HuH-7 (cell line): ENCODE measurements at regions not wholly inside any gene's neighbourhood (a gene's known extent, or its start where the extent isn't known, plus 50 kb on each side); places are given as distances from the start of the nearest gene placed in this dataset.

ENCODE experiments used
- DNase-seq: peaks from one replicate; pipeline ENCODE4 v3.0.0; 2011; ENCODE audit warnings: low spot score

DNA sequence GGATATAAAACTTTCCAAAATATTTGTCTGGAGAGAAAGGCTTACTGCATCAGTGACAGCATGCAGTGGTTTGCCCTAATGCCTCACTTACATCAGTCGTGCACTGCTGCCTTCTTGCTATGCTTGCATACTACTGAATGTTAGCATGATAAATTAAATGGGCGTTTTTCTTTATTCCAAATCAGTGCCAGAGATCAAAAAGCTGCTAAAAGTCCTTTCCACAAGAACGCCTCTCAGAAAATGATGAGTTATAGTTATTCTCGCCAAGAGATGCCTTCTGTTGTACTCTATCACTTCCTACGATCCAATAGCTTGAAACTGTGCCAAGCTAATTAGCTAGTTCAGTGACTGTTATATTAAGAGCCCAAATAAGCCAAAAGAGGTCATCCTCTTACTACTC, 345.8 kb upstream of the ROBO2 start:
- DNase-seq: no peak

GRCh38 chr3:76698136-76698706, 341.7 kb upstream of the ROBO2 start:
- DNase-seq: no peak

- DNase-seq: no peak
These were observed 340.1 kb upstream of the ROBO2 start for GRCh38 chr3:76699846-76700245.

DNA sequence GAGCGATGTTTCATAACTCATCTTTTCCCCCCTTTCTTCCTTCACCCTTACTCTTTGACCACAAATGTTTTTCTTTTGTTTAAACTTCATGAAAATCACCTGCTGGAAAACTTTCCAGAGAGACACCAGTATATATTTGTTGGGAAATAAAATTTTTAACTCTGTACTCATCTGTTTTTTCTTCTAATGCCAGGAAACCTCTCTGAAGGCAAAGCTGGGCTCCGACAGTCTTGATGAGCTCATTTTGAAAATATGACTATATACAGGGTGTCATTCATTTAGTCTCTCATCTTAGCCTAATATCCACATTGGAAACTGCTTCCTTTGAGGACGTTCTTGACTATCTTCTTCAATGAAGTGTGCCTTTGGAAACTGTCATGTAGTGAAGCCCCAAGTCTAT, 339.6 kb upstream of the ROBO2 start:
- no peak for DNase-seq

- no peak for DNase-seq
These were observed 337.2 kb upstream of the ROBO2 start for GRCh38 chr3:76702676-76703075.

GRCh38 chr3:76715426-76715825, 324.5 kb upstream of the ROBO2 start:
- no peak for DNase-seq

GRCh38 chr3:76723366-76723765, 316.5 kb upstream of the ROBO2 start:
- no peak for DNase-seq

GRCh38 chr3:76724075-76724474, 315.8 kb upstream of the ROBO2 start:
- DNase-seq: no peak

- DNase-seq: no peak
These were observed 315.2 kb upstream of the ROBO2 start for GRCh38 chr3:76724706-76725105.

DNA sequence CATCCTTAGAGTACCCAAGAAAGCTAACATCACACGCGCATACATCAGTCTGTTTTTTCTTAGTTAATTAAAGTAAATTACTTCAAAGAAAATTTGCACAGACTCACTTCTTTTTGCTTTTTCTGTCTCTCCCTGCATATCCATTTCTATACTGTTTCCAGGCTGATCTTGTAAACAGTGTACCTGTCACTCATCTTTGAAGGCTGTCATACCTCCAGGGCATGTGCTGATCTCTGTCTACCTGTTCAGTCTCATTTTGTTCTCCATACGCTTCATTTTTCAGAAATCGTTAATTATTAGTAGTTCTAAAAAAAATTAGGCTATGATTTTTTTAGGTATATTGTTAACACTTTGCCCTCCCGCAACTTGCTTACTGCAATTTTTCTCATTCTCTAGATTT, 313.9 kb upstream of the ROBO2 start:
- no peak for DNase-seq

- no peak for DNase-seq
These were observed 311.5 kb upstream of the ROBO2 start for GRCh38 chr3:76728426-76728825.

GRCh38 chr3:76731471-76731870, 308.4 kb upstream of the ROBO2 start:
- DNase-seq: no peak

- DNase-seq: no peak
These were observed 306.7 kb upstream of the ROBO2 start for GRCh38 chr3:76733073-76733759.

- DNase-seq: no peak
These were observed 304.7 kb upstream of the ROBO2 start for GRCh38 chr3:76735152-76735551.

GRCh38 chr3:76753599-76753998, 286.3 kb upstream of the ROBO2 start:
- no peak for DNase-seq

GRCh38 chr3:76754247-76754646, 285.7 kb upstream of the ROBO2 start:
- no peak for DNase-seq

GRCh38 chr3:76756577-76756976, 283.3 kb upstream of the ROBO2 start:
- no peak for DNase-seq

- DNase-seq: no peak
These were observed 279.6 kb upstream of the ROBO2 start for GRCh38 chr3:76760336-76760735.

GRCh38 chr3:76765511-76765910, 274.4 kb upstream of the ROBO2 start:
- no peak for DNase-seq

DNA sequence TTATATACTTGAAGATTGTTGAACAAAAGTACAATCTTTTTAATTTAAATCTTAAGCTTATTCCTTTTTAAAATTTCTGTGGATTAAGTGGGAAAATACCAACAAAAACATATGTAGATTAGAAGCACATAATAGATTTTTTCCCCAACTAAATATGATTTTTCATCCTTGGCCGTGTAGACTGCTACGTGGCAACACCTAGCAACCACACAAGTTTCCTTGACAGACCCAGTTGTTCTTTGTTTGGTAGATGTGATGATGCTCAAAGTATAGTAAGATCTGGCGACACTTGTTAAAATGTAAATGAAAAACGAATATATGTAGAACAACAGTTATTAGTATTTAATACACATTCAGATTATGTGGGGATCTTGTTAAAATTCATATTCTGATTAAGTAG, 271.0 kb upstream of the ROBO2 start:
- DNase-seq: no peak

DNA sequence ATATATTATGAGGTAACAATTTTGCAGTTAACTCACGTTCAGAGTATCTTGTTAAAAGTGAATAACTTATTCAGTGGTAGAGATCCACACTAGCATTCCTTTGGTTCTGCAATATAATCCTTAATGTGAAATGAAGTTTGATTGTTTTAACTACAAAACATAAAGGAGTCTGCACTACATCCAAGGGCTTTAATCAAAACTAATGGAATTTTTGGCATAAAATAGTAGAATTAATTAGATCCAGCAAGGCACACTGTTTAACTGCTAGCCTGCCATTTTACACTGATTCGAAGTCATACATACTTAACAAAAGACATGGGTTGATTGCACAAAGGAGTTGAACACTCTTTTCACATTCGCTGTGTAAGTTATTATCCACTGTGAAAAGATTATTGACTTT, 263.0 kb upstream of the ROBO2 start:
- no peak for DNase-seq

GRCh38 chr3:76788206-76788605, 251.7 kb upstream of the ROBO2 start:
- DNase-seq: no peak

DNA sequence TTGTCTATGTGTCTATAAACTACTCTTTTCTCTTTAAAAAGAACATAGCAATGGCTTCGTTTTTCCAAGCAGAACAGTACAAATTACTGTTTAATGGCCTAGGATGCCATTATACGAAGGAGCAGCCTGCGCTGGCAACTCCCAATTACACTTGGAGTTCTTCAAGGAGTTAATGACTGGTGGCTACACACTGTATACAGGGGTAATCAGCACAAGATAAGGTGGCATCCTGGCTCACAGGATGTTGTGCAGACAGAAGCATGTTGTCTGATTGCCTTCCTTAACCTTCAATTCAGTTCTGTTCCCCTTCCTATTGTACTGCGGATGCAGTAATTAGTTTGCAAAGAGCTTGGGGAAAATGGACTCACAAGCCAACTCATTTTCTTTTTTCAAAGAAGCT, 250.7 kb upstream of the ROBO2 start:
- no peak for DNase-seq

- no peak for DNase-seq
These were observed 228.5 kb upstream of the ROBO2 start for GRCh38 chr3:76811418-76811817.
